OCI-LY7 (cell line): ENCODE measurements at regions not wholly inside any gene's neighbourhood (a gene's known extent, or its start where the extent isn't known, plus 50 kb on each side); places are given as distances from the start of the nearest gene placed in this dataset.

ENCODE experiments used
- EZH2phosphoT487 ChIP-seq: fragments of 200-600 bp; sonication (generic); IDR thresholded peaks from 2 replicates; pipeline ENCODE4 v1.6.1; 2018; ENCODE audit warnings: low read depth, borderline replicate concordance, mild to moderate bottlenecking, mixed run types, antibody characterized with exemption, low read length, moderate library complexity, mixed read lengths
- TF ChIP-seq, protein P1 (sequence below): fragments of 200-600 bp; sonication (generic); conservative IDR thresholded peaks from 2 replicates; pipeline ENCODE4 v1.5.1; 2014; ENCODE audit warnings: mild to moderate bottlenecking, antibody characterized with exemption, low read length, moderate library complexity, mixed read lengths

DNA sequence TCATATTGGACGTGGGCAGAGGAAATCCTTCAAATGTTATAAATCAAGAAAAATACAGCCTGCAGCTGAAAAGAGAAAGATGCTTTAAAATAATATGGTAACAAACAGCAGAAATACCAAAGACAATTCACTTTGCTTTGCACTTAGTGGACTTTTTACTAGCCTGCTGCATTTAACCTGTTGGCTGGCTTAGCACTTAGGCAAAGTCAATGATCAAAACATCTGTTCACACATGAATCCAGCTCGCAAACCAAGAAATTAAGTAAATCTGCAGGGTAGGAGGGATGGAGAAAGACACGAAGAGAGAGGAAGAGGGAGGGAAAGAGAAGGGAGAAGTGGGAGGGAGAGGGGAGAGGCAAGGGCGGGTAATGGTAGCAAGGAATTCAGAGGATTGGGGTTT lies 103.6 kb upstream of the RAB4A start:
- TF ChIP-seq EZH2phosphoT487 = no peak
- TF ChIP-seq, protein P1, sequence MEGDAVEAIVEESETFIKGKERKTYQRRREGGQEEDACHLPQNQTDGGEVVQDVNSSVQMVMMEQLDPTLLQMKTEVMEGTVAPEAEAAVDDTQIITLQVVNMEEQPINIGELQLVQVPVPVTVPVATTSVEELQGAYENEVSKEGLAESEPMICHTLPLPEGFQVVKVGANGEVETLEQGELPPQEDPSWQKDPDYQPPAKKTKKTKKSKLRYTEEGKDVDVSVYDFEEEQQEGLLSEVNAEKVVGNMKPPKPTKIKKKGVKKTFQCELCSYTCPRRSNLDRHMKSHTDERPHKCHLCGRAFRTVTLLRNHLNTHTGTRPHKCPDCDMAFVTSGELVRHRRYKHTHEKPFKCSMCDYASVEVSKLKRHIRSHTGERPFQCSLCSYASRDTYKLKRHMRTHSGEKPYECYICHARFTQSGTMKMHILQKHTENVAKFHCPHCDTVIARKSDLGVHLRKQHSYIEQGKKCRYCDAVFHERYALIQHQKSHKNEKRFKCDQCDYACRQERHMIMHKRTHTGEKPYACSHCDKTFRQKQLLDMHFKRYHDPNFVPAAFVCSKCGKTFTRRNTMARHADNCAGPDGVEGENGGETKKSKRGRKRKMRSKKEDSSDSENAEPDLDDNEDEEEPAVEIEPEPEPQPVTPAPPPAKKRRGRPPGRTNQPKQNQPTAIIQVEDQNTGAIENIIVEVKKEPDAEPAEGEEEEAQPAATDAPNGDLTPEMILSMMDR = no peak
